ENCODE measurements at regions not wholly inside any gene's neighbourhood (a gene's known extent, or its start where the extent isn't known, plus 50 kb on each side); places are given as distances from the start of the nearest gene placed in this dataset.
A peak's percentile ranks its signal among the peaks of the same experiment; 100 is the strongest.

- no peaks in the 10 kb centered on the region for H3K27me3 ChIP-seq
- peak in 2 of 4 donors; percentile 17 to 44 for DNase-seq
- no peaks in the 10 kb centered on the region for H3K4me1 ChIP-seq
- TF ChIP-seq POLR2A (IDR thresholded peaks at IDR 0.05) (no peak), CTCF (IDR thresholded peaks at IDR 0.05) (peak; percentile 22 to 48 (median 40))
- H3K36me3 ChIP-seq (replicated peaks in 1 of 2; ENCODE audit: insufficient read depth in 1 of 2, low read depth in 2 of 2): no peaks in the 10 kb centered on the region
- H3K9me3 ChIP-seq: no peaks in the 10 kb centered on the region
- ATAC-seq: no peak
- WGBS, 2 donors: 28 to 30% methylated on average over 7 of the region's 7 CpGs
- no peak overlapping the region for H3K4me3 ChIP-seq
- no peak overlapping the region for H3K27ac ChIP-seq
- intact Hi-C loops (cut with DNase I): no loop called here
These were observed 131.0 kb upstream of the SRRM4 start for GRCh38 chr12:118850244-118850825.

DNA sequence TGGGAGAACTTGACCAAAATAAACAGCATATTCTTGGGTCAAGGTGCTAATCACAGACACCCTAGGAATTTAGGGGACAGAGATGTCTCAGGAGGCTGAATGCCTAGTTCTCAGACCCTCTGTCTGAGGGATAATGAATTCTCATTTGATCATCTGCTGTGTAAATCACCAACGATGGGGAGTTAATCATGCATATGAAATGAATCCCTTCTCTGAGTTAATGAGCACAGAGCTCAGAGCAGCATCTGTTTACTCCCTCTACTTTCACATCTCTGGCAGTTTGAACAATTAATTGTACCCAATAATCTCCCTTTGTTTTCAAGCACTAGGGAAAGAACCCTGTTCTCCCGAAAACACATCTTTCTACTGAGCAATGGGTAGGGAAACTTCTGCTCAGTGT is 129.4 kb upstream of the SRRM4 start:
- Histone ChIP-seq H3K36me3 (replicated peaks in 1 of 2; ENCODE audit: insufficient read depth in 1 of 2, low read depth in 2 of 2) (no peaks in the 10 kb centered on the region), H3K4me1 (no peaks in the 10 kb centered on the region), H3K9me3 (no peaks in the 10 kb centered on the region), H3K27ac (no peak overlapping the region), H3K27me3 (no peaks in the 10 kb centered on the region), H3K4me3 (no peak overlapping the region)
- DNase-seq (no peak), ATAC-seq (no peak)
- TF ChIP-seq POLR2A (IDR thresholded peaks at IDR 0.05) (no peak), CTCF (IDR thresholded peaks at IDR 0.05) (no peak)
- intact Hi-C loops (cut with DNase I): no loop called here
- 31 to 39% methylated on average over 2 of the region's 2 CpGs for WGBS, 2 donors

DNA sequence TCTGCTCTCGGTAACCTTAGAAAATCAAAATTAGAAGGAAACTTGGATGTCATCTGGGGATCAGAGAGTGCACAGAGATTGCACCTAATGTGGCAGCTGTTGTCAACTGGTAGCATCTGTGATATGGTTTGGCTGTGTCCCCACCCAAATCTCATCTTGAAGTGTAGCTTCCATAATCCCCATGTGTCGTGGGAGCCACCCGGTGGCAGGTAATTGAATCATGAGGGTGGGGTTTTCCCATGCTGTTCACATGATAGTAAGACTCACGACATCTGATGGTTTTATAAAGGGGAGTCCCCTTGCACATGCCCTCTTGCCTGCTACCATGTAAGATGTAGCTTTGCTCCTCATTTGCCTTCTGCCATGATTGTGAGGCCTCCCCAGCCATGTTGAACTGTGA is 127.7 kb upstream of the SRRM4 start:
- H3K4me1 ChIP-seq: no peaks in the 10 kb centered on the region
- H3K27me3 ChIP-seq: no peaks in the 10 kb centered on the region
- no peak overlapping the region for H3K4me3 ChIP-seq
- DNase-seq: peak in 1 of 4 donors; percentile 7
- intact Hi-C loops (cut with DNase I): no loop called here
- no peaks in the 10 kb centered on the region for H3K9me3 ChIP-seq
- ATAC-seq: no peak
- 41 to 56% methylated on average over 3 of the region's 4 CpGs for WGBS, 2 donors
- H3K36me3 ChIP-seq (replicated peaks in 1 of 2; ENCODE audit: insufficient read depth in 1 of 2, low read depth in 2 of 2): no peaks in the 10 kb centered on the region
- TF ChIP-seq CTCF (IDR thresholded peaks at IDR 0.05): peak in 2 of 7 experiments; percentile 20 to 33
- TF ChIP-seq POLR2A (IDR thresholded peaks at IDR 0.05): no peak
- H3K27ac ChIP-seq: no peak overlapping the region

DNA sequence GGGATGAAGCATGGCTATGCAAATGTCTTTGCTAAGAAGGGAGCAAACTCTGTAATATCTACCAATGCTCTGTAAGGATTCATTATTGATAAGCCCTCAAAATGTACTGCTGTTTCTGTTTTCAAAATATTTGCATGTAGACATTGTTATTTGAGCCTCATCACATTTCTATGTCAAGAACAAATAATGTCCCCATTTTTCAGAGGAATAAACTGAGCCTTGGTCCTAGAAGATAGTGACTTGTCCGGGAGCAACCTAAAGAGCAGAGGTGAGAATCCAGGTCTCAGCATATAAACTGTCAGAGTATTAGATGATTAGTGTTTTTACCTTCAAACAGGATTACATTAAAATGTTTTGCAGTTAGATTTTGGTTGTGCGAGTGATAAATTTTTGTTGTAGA is 125.5 kb upstream of the SRRM4 start:
- H3K4me3 ChIP-seq: no peak overlapping the region
- H3K27me3 ChIP-seq: no peaks in the 10 kb centered on the region
- ATAC-seq (no peak), DNase-seq (no peak)
- H3K4me1 ChIP-seq: no peaks in the 10 kb centered on the region
- TF ChIP-seq CTCF (IDR thresholded peaks at IDR 0.05) (no peak), POLR2A (IDR thresholded peaks at IDR 0.05) (no peak)
- intact Hi-C loops (cut with DNase I): no loop called here
- 69 to 71% methylated on average over 2 of the region's 2 CpGs for WGBS, 2 donors
- H3K9me3 ChIP-seq: no peaks in the 10 kb centered on the region
- no peaks in the 10 kb centered on the region for H3K36me3 ChIP-seq (replicated peaks in 1 of 2; ENCODE audit: insufficient read depth in 1 of 2, low read depth in 2 of 2)
- no peak overlapping the region for H3K27ac ChIP-seq

DNA sequence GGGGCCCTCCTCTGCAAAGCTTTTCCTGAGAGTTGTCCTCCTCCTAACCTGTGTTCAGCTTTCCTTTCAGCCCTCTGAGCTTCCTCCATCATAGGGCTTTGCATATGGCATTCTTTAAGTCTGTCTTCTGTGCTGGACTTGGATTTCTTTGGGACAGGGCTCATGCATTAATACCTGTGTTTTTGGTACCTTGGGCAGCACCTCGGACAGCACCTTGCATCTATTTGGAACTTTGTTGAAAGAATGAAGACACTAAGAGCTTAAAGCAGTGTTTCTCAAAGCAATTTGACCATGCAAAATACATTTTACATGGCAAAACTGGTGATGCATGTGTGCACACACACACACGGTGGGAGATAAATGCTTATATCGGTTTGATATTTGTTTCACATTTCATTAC is 115.0 kb upstream of the SRRM4 start:
- Histone ChIP-seq H3K4me3 (no peak overlapping the region), H3K36me3 (replicated peaks in 1 of 2; ENCODE audit: insufficient read depth in 1 of 2, low read depth in 2 of 2) (no peaks in the 10 kb centered on the region), H3K4me1 (no peaks in the 10 kb centered on the region), H3K27ac (no peak overlapping the region), H3K9me3 (no peaks in the 10 kb centered on the region), H3K27me3 (no peaks in the 10 kb centered on the region)
- DNase-seq (no peak), ATAC-seq (no peak)
- WGBS, 2 donors: 11 to 18% methylated on average over 3 of the region's 3 CpGs
- intact Hi-C loops (cut with DNase I): no loop called here
- TF ChIP-seq POLR2A (IDR thresholded peaks at IDR 0.05) (no peak), CTCF (IDR thresholded peaks at IDR 0.05) (no peak)
